Left lobe of liver (tissue), 2 donors: ENCODE measurements at regions not wholly inside any gene's neighbourhood (a gene's known extent, or its start where the extent isn't known, plus 50 kb on each side); places are given as distances from the start of the nearest gene placed in this dataset.
A peak's percentile ranks its signal among the peaks of the same experiment; 100 is the strongest.

ENCODE experiments used
- ATAC-seq: fragments of 200-7000 bp; cut with Tn5 transposase; one replicate; pipeline ENCODE4 v1.9.1; 2020; ENCODE audit warnings: mild to moderate bottlenecking, moderate library complexity
- DNase-seq: peaks from one replicate; pipeline ENCODE4 v3.0.0-alpha.2; 2020; ENCODE audit warnings: low spot score
- donor health status: DM: no; HTN: no; CAD: no; lungs with moderate emphysema.
- donor health status: DM: no; HTN: yes; CAD: no.

DNA sequence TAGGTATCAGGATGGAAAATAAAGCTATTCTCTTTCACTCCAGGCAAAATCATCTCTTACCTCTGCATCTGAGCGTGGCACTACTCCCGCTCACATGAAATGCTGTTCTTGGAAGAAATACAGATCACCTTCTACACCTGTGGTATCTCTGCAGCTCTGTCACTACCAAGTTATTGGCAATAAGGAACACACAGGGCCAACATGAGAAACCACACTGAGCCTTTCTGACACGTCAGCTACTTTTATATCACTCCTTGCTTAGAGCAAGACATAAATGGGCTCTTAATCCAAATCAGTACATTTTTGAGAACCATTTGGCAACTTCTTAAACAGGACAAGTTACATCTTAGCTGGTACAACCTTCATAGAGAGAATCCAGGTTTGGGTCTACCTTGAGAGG lies 101.8 kb upstream of the GUCY1A1 start:
- no peak for ATAC-seq

DNA sequence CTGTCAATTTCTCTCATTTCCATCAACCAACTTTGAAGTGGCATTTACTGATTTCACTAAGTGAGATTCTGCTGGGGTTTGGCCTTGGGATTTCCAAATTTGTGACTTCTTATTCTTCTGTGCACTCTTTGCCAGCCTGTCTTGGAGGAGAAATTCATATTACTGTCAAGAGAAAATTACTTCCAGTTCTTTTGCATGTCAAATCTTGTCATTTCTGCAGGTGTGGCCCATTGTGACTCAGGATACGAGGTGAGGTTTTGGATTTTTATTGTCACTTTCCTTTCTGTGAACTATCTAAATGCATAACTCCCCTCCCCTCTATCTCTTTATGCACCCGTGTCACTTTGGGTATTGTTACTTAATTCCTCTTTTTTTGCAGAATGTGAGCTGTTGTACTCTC lies 102.6 kb upstream of the GUCY1A1 start:
- DNase-seq, result no peak
- no peak for ATAC-seq

More for the DNA sequence above, 101.8 kb upstream of the GUCY1A1 start:
- DNase-seq, result no peak

DNA sequence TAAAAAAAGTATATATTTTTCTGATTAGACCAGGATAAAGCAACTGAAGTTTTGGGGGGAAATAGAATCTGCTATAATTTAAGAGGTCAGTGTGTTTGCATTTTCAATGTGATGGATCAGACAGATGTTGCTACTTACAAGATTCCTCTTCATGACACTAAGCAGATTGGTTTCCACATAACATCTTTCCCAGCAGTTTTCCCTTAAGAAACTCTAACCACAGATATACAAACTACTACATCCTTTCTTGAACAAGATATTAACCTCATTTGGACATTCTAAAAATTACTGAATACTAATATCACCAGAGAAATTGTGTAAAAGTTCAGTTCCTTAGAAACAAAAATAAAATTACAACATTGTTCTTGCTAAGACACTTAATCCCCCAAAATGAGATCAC lies 106.7 kb upstream of the GUCY1A1 start:
- ATAC-seq (no peak), DNase-seq (no peak)

DNA sequence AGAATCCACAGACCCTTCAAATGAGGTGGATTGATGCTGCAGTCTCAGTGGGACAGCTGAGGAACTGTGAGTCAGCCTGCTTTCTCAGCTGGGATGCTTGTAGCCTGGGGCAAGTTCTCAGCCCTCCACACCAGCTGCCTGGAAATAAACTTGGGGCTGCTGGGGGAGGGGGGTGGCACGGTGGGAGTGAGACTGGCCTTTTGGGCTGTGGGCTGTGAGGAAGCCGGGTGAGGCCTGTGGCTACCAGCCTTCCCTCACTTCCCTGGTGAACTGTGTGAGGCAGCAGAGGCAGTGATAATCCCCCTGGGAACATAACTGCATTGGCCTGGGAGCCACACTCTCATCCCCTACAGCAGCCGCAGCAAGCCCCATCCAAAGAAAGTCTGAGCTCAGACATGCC lies 114.5 kb upstream of the GUCY1A1 start:
- ATAC-seq, result no peak

DNA sequence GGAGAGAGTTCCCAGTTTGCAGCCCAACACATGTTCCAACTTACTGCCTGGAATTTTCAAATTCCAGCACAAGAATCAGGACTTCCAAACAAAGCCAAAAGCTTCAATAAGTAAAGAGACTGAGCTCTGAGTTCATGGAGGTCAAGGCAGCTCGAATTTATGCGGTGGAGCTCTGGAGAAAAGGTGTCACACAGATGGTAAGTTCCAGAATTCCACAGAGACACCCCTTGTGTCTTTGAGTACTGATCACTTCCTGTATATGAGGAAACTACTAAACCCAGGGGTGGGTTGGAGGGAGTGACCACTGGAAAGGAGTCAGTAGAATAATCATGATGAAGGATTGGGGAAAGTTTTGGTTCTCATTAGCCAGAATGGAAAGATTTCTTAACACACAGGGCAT lies 118.5 kb upstream of the GUCY1A1 start:
- DNase-seq (no peak), ATAC-seq (no peak)

More for the DNA sequence above, 114.5 kb upstream of the GUCY1A1 start:
- DNase-seq, result no peak

DNA sequence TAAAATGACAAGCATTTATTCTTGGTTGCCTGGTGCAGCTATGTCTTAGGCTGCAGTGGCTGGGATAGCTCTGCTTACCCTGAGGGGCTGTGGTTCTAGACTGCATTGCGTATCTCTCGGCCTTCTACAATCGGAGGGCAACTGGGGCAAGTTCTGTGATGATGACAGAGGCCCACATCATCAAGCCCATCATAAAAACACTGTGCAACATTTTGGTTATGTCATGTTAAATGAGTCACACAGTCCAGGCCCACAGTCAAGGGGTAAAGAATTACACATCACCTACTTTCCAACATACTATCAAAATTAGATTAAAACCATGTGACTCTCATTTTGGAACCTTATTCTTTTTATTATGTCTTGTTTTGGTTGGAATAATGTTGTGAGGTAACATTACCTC lies 120.2 kb upstream of the GUCY1A1 start:
- DNase-seq, result no peak
- no peak for ATAC-seq

DNA sequence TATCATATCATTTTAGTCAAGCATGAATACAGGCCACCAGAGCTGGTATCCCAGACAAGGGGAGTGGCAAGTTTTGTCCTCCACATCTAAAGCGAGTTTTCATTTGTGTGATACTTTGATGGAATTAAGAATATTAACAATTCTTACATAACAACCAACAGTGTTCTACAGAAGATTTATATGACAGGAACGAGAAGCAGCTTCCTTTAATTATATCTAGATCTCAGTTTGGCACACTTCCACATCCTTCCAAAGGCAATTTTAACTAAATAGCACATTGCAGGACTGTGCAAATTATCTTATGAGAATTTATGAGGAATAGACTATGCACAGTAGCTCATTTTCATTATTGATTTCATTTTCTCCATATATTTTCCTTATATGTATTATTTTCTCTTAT lies 121.2 kb upstream of the GUCY1A1 start:
- ATAC-seq, result no peak
- DNase-seq, result no peak

DNA sequence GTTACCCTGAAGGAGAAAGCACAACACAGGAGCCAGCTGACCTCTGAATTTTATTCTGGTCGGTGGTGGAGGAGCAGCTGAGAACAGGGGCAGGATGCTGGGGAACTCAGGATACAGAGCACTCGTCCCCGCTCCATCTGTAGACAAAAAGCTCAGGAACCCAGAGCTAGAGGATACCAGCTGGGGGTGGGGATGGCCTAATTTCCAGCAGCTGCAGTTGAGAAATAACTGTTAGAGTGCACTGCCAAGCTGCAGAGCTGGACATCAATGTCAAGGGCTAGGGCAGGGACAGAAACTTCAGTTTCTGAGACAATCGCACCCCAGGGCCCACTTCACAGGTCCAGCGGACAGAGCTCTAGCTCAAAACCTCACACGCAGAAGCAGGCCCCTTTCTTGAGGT lies 122.1 kb upstream of the GUCY1A1 start:
- ATAC-seq, result no peak
- no peak for DNase-seq

DNA sequence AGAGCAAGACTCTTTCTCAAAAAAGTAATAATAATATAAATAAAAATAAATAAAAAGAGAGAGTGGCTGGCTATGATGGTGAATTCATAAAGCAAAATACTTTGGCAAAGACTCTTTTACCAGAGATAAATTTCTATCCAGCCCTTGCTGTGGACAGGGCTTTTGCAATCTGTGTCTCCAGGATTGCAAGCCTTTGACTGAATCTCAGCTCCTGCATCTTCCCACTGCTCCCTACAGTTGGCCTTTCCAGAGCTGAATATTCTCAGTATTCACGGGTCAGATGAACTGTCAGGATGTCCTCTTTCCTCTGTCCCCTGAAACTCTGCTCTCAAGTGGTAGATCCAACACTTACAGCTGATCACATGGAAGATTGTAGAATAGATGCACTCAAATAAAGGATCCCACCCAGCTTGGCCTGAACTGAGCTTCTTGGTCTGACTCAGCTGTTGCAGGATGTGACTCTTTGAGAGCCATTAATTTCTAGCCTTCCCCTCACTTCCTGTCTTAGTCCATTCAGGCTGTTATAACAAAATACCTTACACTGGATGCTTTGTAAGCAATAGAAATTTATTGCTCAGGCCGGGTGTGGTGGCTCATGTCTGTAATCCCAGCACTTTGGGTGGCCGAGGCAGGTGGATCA lies 123.4 kb upstream of the GUCY1A1 start:
- ATAC-seq (no peak), DNase-seq (no peak)

DNA sequence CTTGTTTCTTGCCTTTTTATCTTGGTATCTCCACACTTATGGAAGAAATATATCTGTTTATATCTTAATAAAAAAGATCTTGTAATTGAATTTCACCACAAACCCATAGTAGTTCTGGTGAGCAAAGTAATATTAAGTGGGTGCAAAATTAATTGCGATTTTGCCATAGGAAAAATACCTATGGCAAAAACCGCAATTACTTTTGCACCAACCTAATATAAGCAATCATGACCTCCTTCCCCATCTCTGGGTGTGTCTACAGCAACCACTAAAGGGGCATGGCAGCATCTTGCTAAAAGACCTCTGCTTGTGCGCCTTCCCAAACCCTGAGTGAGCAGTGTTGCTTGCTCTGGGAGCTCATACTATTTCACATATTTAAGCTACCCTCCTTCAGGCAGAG lies 124.2 kb upstream of the GUCY1A1 start:
- ATAC-seq (no peak), DNase-seq (no peak)

DNA sequence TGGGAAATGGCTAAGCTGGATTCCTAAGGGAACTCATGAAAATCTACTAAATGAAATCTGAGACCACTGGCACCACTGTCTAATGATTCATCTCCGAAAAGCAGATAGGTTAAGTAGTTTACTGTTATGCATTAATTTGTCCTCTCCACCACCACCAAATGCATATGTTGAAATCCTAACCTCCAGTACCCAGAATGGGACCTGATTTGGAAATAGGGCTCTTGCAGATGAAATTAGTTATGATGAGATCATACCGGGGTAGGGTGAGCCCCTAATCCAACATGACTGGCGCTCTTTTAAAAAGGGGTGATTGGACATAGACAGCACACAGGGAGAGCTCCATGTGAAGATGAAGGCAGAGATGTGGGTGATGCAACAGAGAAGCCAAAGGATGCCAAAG lies 124.9 kb upstream of the GUCY1A1 start:
- no peak for ATAC-seq

DNA sequence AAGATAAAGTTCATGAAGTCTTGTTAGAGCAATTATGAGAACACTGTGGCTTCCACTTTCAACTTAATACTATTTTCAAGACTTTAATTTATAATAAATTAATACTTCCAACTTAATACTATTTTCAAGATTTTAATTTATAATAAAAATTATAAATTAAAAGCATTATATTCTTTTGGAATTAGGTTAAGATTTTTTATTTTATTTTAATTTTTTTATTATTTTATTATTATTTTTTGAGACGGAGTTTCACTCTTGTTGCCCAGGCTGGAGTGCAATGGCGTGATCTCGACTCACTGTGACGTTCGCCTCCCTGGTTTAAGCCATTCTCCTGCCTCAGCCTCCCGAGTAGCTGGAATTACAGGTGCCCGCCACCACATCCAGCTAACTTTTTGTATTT lies 126.0 kb upstream of the GUCY1A1 start:
- DNase-seq (no peak), ATAC-seq (no peak)

More for the DNA sequence above, 124.9 kb upstream of the GUCY1A1 start:
- no peak for DNase-seq

DNA sequence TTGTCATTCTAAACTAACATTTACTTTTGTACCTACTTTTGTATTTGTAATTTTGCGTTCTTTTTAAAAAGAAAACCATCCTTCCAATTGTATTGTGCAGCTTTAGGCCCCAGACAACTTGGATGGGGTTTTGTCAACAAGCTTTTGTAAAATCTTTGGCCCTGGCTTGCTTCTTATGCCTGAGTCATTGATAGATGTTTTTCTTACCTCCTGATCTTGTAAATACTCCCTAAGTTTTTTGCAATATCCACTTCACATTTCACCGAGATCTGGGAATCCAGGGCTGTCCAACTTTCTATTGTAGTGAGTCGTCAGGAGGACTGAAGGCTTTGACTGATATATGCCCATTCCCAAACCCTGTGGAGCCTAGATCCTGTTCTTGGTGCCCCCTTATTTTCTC lies 126.9 kb upstream of the GUCY1A1 start:
- ATAC-seq, result no peak
- no peak for DNase-seq

DNA sequence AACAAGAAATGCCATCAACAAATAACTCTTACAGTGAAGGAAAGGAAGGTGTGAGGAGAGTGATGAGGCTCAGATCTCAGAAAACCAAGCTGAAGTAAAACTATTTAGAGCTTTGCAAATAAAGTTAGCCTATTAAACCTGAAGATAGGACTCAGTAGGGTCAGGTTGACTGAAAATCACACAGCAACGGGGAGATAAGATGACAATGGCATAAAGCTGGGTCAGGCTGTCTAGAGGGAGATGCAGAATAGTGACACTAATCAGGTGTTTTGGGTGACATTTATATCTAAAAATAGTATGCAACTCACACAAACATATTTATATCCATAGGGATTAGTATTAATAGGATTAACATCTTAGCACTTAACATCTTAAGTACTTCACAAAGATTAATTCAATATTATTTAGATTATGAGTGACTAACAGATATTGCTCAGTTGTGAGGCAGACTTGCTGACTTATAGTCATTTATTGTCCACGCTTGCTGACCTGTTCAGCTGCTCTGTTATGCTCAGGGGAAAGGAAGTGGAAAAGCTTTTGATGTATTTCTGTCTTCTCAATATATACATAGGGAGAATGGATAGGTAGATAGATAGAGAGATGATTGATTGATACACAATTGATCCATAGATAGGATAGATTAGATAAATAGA lies 130.7 kb upstream of the GUCY1A1 start:
- DNase-seq (no peak), ATAC-seq (no peak)

DNA sequence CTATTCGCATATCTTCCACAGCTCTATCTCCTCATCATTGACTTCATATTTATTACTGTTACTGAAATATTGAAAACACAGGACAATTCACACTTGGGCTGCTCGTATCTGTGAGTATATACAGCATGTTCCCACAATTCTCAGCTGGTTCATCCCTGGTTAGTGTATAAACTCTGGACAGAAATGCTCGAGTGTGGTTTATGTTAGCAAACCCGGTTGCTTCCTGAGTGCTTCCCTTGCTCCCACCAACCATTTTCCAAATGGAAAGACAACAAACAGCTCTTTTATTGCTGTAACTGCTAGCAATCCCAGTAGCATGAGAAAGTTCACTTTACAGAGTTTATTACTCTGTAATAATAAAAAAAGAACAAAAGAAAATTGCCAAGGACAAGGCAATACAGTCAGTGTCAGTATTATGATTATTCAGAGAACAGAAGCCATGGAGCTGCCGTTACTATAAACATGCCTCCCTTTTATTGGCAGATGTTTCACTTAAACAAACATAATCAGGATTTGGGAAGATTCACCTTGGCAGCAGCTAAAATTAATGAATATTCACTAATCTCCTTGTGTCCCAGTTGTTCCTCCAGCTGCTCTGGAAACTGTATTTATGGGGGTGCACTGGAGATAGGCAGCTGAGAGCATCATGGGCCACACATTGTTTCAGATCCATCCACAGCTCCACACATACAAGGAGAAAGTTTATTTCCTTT lies 134.1 kb upstream of the GUCY1A1 start:
- DNase-seq (no peak), ATAC-seq (no peak)

DNA sequence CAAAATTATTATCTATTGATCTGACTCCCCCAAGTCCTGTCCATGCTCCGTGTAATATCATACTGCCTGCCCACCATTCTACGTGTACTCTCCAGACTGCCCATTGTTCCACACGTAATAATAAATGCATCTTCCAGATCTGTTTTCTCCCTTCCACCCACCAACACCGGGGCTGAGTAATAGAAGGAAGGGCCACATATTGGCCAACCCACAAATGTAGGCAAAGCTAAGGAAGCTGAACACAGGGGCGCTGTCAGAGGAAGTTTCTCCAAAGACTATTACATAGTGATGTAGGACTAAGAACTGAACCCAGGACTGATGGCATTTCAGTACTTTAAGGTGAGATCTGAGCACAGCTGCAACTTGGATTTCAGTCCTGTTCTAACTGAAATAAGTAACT lies 135.8 kb upstream of the GUCY1A1 start:
- ATAC-seq, result no peak
- no peak for DNase-seq

DNA sequence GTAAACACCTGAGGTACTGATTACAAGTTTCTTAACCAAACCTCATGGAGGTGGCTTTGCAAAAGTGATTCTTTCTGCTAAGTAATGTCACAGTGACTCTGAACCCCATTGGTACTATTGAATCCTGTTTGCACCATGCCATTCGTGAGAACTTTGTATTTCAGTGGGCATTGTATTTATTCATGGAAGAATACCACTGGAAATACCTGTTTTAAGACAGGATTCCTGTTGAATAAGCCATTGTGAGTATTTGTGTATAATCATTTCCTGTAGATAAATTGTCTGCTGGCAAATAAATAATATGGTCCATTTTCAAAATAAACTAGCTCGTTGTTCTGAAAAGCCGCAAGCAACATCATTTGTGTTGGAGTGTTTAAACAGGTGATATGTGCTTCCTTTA lies 136.4 kb upstream of the GUCY1A1 start:
- no peak for ATAC-seq
- no peak for DNase-seq

DNA sequence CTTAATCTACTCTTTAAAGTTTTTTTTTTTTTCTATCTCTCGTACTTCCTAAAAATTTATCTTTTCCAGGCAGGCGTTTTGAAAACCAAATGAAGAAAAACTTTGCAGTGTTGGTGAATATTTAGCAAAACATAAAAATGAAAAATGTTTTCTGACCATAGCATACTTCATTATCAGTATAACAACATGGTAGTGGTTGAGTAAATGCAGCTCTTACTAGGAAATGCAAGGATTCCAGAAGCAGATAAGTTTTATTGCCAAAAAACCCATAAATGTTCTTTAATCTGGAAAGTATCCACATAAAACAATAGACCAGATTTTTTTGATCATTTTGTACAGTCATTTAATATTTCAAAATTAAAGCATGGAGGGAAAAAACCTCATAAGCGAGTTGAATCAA lies 136.9 kb upstream of the GUCY1A1 start:
- DNase-seq (no peak), ATAC-seq (no peak)

DNA sequence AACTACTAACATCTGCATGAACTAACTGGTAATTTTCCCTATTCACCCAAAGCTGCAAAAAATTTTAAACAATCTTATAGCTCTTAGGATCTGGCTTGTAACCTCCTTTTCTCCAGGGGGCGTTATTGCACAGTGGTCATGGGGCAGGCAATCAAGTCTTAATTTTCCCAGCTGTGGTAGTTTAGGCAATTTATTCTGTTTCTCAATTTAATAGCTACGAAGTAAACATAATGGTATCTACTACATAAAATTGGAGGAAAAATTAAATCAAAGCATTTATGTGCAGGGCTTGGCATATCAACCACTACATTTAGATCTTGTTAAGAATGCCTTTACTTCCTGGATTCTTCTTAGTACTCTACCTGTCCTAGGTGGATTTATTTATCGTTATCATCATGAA lies 137.4 kb upstream of the GUCY1A1 start:
- DNase-seq, result no peak
- peak; percentile 39 for ATAC-seq

DNA sequence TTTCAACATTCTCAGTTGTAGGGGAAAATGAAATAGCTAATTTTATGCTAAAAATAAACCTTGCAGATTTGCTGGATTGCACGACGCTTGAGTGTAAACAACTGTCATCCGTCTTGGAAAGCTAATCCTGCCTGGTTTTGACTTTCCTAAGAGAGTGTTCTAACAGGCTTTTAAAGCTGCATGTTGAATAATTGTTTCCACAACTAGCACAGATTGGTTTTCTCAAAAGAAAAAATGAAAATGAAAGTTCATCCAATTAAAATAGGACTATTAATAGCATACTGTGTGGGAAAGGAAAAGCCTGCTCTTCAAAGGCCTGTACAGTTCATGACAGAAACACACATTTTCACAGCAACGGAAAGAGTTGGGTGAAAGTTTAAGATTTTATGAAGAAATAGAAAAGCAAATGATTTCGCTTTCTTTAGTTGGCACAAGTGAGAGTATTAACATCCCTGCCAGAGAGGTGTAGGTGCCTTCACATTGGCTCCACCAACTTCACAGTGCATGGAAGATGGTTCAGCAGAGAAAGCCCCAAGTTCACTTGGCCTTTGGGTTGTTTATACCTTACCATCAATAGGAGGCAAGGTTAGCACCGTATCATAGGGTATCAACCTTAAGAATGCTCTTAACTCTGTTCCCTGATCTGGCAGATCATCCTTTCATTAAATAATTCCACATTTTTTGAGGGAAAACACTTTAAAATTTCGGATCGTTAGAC lies 140.0 kb upstream of the GUCY1A1 start:
- ATAC-seq, result no peak
- no peak for DNase-seq

DNA sequence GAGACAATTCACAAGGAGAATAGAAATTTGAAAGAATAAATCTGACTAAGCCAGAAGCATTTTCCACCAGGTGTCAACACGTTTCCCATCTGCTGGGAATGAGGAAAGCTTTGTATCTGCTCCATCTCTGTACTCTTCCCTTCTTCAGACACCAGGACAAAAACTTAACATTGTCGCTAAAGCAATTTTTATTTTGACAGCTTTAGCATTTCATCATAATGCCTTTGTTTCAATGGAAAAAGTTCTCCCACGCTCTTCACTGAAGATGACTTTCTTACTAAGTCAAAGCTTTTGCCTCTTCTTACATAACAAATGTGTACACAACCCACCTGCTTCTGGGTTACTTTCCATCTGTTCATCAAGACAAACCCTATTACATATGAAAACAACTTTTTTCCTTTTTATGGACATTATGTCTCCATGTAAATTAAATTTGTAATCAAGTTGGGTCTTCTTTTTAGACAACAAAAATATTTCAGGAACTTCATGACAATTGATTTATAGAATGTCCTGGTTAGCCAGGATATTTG lies 141.7 kb upstream of the GUCY1A1 start:
- DNase-seq, result no peak
- ATAC-seq, result no peak

DNA sequence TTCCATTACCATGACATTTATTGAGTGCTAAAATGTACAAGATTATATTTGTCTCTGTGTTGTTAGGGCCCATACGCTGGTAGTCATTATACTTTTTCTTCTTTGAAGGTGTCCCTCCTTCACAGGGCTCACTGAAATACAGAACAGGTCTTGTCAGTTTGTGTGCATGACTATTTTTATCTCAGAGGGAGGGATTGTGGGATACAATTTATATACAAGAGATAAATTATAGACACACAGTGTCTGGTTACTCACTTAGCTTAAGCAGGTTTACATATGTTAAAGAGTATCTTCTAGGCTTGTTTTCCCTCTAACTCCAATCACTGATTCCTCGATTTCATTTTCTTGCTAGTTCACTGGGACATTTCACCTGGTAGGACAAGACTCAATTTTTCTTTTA lies 143.3 kb upstream of the GUCY1A1 start:
- ATAC-seq (no peak), DNase-seq (no peak)
